ENCODE measurements at regions not wholly inside any gene's neighbourhood (a gene's known extent, or its start where the extent isn't known, plus 50 kb on each side); places are given as distances from the start of the nearest gene placed in this dataset.

GRCh38 chr15:81075272-81075671, 58.8 kb upstream of the CFAP161 start:
- Histone ChIP-seq H3K9me3 (ENCODE audit: control insufficient read depth in 2 of 3, insufficient read depth in 1 of 3, low read length in 3 of 3) (no peaks in the 10 kb centered on the region), H3K9ac (ENCODE audit: low read length in 3 of 3) (no peak overlapping the region), H3K36me3 (ENCODE audit: control insufficient read depth in 2 of 3, insufficient read depth in 3 of 3, low read length in 3 of 3) (no peaks in the 10 kb centered on the region), H3K4me1 (ENCODE audit: control insufficient read depth in 2 of 3, insufficient read depth in 2 of 3, low read depth in 1 of 3, low read length in 3 of 3) (no peaks in the 10 kb centered on the region), H3K27ac (ENCODE audit: low read depth in 2 of 2, low read length in 2 of 2) (no peak overlapping the region), H3K27me3 (ENCODE audit: control insufficient read depth, insufficient read depth, low read length) (no peaks in the 10 kb centered on the region), H3K4me3 (ENCODE audit: low read length in 3 of 3) (no peak overlapping the region)
- intact Hi-C loops (cut with DNase I): no loop called here
- FAIRE-seq: no peak
- DNase-seq: no peak
- TF ChIP-seq CTCF (IDR thresholded peaks at IDR 0.05; ENCODE audit: borderline replicate concordance, extremely low read depth, insufficient read depth): no peak

- Histone ChIP-seq H3K9me3 (ENCODE audit: control insufficient read depth in 2 of 3, insufficient read depth in 1 of 3, low read length in 3 of 3) (no peaks in the 10 kb centered on the region), H3K27ac (ENCODE audit: low read depth in 2 of 2, low read length in 2 of 2) (no peak overlapping the region), H3K4me3 (ENCODE audit: low read length in 3 of 3) (no peak overlapping the region), H3K4me1 (ENCODE audit: control insufficient read depth in 2 of 3, insufficient read depth in 2 of 3, low read depth in 1 of 3, low read length in 3 of 3) (no peaks in the 10 kb centered on the region), H3K36me3 (ENCODE audit: control insufficient read depth in 2 of 3, insufficient read depth in 3 of 3, low read length in 3 of 3) (no peaks in the 10 kb centered on the region), H3K27me3 (ENCODE audit: control insufficient read depth, insufficient read depth, low read length) (no peaks in the 10 kb centered on the region), H3K9ac (ENCODE audit: low read length in 3 of 3) (no peak overlapping the region)
- intact Hi-C loops (cut with DNase I): no loop called here
- TF ChIP-seq CTCF (IDR thresholded peaks at IDR 0.05; ENCODE audit: borderline replicate concordance, extremely low read depth, insufficient read depth): no peak
- no peak for FAIRE-seq
- no peak for DNase-seq
These were observed 53.1 kb upstream of the CFAP161 start for GRCh38 chr15:81080996-81081395.

GRCh38 chr15:81083201-81083600, 50.9 kb upstream of the CFAP161 start:
- TF ChIP-seq CTCF (IDR thresholded peaks at IDR 0.05; ENCODE audit: borderline replicate concordance, extremely low read depth, insufficient read depth): no peak
- no peak for FAIRE-seq
- no peaks in the 10 kb centered on the region for H3K36me3 ChIP-seq (ENCODE audit: control insufficient read depth in 2 of 3, insufficient read depth in 3 of 3, low read length in 3 of 3)
- no peak overlapping the region for H3K4me3 ChIP-seq (ENCODE audit: low read length in 3 of 3)
- H3K9me3 ChIP-seq (ENCODE audit: control insufficient read depth in 2 of 3, insufficient read depth in 1 of 3, low read length in 3 of 3): no peaks in the 10 kb centered on the region
- intact Hi-C loops (cut with DNase I): no loop called here
- no peaks in the 10 kb centered on the region for H3K27me3 ChIP-seq (ENCODE audit: control insufficient read depth, insufficient read depth, low read length)
- H3K4me1 ChIP-seq (ENCODE audit: control insufficient read depth in 2 of 3, insufficient read depth in 2 of 3, low read depth in 1 of 3, low read length in 3 of 3): no peaks in the 10 kb centered on the region
- DNase-seq: no peak
- no peak overlapping the region for H3K9ac ChIP-seq (ENCODE audit: low read length in 3 of 3)
- H3K27ac ChIP-seq (ENCODE audit: low read depth in 2 of 2, low read length in 2 of 2): no peak overlapping the region
